ENCODE measurements at regions not wholly inside any gene's neighbourhood (a gene's known extent, or its start where the extent isn't known, plus 50 kb on each side); places are given as distances from the start of the nearest gene placed in this dataset.
A peak's percentile ranks its signal among the peaks of the same experiment; 100 is the strongest.

GRCh38 chr22:49051491-49052022 is 776.1 kb downstream of the BRD1 start:
- H3K27me3 Mint-ChIP-seq (ENCODE audit: low read depth), result peaks cover 7% of the 10 kb centered on the region
- no peak overlapping the region for H3K4me3 Mint-ChIP-seq
- no peak for TF ChIP-seq CTCF (conservative IDR thresholded peaks at IDR 0.05)
- no peaks in the 10 kb centered on the region for H3K4me1 Mint-ChIP-seq
- H3K27ac Mint-ChIP-seq (ENCODE audit: unreplicated experiment), result no peak overlapping the region
- H3K9me3 Mint-ChIP-seq, result no peaks in the 10 kb centered on the region
- H3K36me3 Mint-ChIP-seq (ENCODE audit: low read depth), result no peaks in the 10 kb centered on the region
- DNase-seq (ENCODE audit: low read depth, low spot score), result no peak

- DNase-seq (ENCODE audit: low read depth, low spot score), result no peak
- H3K9me3 Mint-ChIP-seq, result no peaks in the 10 kb centered on the region
- H3K4me1 Mint-ChIP-seq, result no peaks in the 10 kb centered on the region
Observed at GRCh38 chr22:49049691-49050090, 778.0 kb downstream of the BRD1 start.

GRCh38 chr22:49048591-49048990 is 779.1 kb downstream of the BRD1 start:
- H3K9me3 Mint-ChIP-seq, result no peaks in the 10 kb centered on the region
- DNase-seq (ENCODE audit: low read depth, low spot score), result no peak
- no peak overlapping the region for H3K27ac Mint-ChIP-seq (ENCODE audit: unreplicated experiment)
- H3K4me1 Mint-ChIP-seq, result no peaks in the 10 kb centered on the region
- peaks cover 7% of the 10 kb centered on the region for H3K27me3 Mint-ChIP-seq (ENCODE audit: low read depth)
- no peaks in the 10 kb centered on the region for H3K36me3 Mint-ChIP-seq (ENCODE audit: low read depth)
- no peak for TF ChIP-seq CTCF (conservative IDR thresholded peaks at IDR 0.05)
- H3K4me3 Mint-ChIP-seq, result no peak overlapping the region

More at GRCh38 chr22:49049691-49050090, 778.0 kb downstream of the BRD1 start:
- TF ChIP-seq CTCF (conservative IDR thresholded peaks at IDR 0.05), result no peak
- Mint-ChIP-seq H3K27ac (ENCODE audit: unreplicated experiment) (no peak overlapping the region), H3K36me3 (ENCODE audit: low read depth) (no peaks in the 10 kb centered on the region), H3K4me3 (no peak overlapping the region), H3K27me3 (ENCODE audit: low read depth) (peaks cover 7% of the 10 kb centered on the region)

GRCh38 chr22:49047447-49047846 is 780.2 kb downstream of the BRD1 start:
- Mint-ChIP-seq H3K4me1 (peaks cover 8% of the 10 kb centered on the region), H3K27me3 (ENCODE audit: low read depth) (peaks cover 7% of the 10 kb centered on the region), H3K4me3 (no peak overlapping the region), H3K9me3 (no peaks in the 10 kb centered on the region), H3K36me3 (ENCODE audit: low read depth) (no peaks in the 10 kb centered on the region), H3K27ac (ENCODE audit: unreplicated experiment) (no peak overlapping the region)
- no peak for TF ChIP-seq CTCF (conservative IDR thresholded peaks at IDR 0.05)
- DNase-seq (ENCODE audit: low read depth, low spot score), result no peak

GRCh38 chr22:49046546-49047361 is 780.9 kb downstream of the BRD1 start:
- no peaks in the 10 kb centered on the region for H3K9me3 Mint-ChIP-seq
- peaks cover 9% of the 10 kb centered on the region for H3K4me1 Mint-ChIP-seq
- peak; percentile 73 for DNase-seq (ENCODE audit: low read depth, low spot score)
- peaks cover 7% of the 10 kb centered on the region for H3K27me3 Mint-ChIP-seq (ENCODE audit: low read depth)
- no peaks in the 10 kb centered on the region for H3K36me3 Mint-ChIP-seq (ENCODE audit: low read depth)
- no peak overlapping the region for H3K27ac Mint-ChIP-seq (ENCODE audit: unreplicated experiment)
- no peak overlapping the region for H3K4me3 Mint-ChIP-seq
- peak; percentile 71 for TF ChIP-seq CTCF (conservative IDR thresholded peaks at IDR 0.05)

All from neural crest cell (in vitro differentiated cells).